Omental fat pad (tissue), 3 donors: ENCODE measurements at regions not wholly inside any gene's neighbourhood (a gene's known extent, or its start where the extent isn't known, plus 50 kb on each side); places are given as distances from the start of the nearest gene placed in this dataset.
"Not testable (repeated sequence)": the region's sequence is repeated elsewhere in the genome, so short reads cannot be mapped to it uniquely, and the experiment has no call there.

Experiments used
- ATAC-seq: fragments of 150-250 bp; one replicate; pipeline ENCODE4 v1.9.1; 2016; ENCODE audit warnings: mild to moderate bottlenecking, moderate library complexity; ENCODE audit not compliant: low FRiP score
- DNase-seq: peaks from one replicate; pipeline ENCODE4 v3.0.0-alpha.2; 2019; ENCODE audit warnings: low spot score
- TF ChIP-seq, protein P1 (sequence below), 3 donors: fragments of 450-650 bp; IDR thresholded peaks; one replicate each; pipeline ENCODE4 v1.5.1; 2016 to 2017; ENCODE audit warnings: antibody characterized with exemption in 3 of 3, mild to moderate bottlenecking in 3 of 3, moderate library complexity in 2 of 3

DNA sequence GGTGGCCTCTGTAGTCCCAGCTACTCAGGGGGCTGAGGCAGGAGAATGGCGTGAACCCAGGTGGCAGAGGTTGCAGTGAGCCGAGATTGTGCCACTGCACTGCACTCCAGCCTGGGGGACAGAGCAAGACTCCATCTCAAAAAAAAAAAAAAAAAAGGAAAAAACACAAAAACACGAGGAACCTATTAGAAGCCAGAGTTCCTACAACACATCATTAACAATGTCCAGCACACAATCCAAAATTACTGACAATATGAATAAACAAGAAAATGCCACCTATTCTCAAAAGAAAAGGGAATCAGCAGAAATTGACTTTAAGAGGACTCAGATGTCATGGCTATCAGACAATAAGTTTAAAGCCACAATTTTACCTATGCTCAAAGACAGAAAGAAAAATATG lies 57.3 kb upstream of the HS3ST3A1 start:
- ATAC-seq, DNase-seq: not testable (repeated sequence)

GRCh38 chr17:13665872-13666635 lies 64.3 kb upstream of the HS3ST3A1 start:
- DNase-seq = no peak
- TF ChIP-seq, protein P1, sequence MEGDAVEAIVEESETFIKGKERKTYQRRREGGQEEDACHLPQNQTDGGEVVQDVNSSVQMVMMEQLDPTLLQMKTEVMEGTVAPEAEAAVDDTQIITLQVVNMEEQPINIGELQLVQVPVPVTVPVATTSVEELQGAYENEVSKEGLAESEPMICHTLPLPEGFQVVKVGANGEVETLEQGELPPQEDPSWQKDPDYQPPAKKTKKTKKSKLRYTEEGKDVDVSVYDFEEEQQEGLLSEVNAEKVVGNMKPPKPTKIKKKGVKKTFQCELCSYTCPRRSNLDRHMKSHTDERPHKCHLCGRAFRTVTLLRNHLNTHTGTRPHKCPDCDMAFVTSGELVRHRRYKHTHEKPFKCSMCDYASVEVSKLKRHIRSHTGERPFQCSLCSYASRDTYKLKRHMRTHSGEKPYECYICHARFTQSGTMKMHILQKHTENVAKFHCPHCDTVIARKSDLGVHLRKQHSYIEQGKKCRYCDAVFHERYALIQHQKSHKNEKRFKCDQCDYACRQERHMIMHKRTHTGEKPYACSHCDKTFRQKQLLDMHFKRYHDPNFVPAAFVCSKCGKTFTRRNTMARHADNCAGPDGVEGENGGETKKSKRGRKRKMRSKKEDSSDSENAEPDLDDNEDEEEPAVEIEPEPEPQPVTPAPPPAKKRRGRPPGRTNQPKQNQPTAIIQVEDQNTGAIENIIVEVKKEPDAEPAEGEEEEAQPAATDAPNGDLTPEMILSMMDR (IDR thresholded peaks at IDR 0.05) = no peak
- ATAC-seq = no peak

DNA sequence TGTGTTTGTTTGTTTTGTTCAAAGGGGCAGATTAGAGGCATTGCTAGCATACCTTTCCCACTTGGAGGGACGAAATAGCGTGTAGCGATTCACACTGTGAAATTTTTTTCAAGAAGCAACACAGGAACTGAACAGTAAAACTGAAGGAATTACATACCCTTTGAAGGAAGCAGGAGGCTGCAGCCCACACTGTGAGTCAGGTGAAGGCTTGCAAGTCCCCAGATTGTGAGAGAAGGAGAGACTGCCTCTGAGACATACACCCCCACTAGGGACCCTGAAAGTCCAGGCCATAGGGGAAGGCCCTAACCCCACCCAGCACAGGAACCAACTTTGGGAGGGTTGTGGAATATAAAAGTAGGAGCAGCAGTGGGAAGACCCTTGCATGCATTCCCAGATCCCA lies 69.6 kb upstream of the HS3ST3A1 start:
- no peak for ATAC-seq
- TF ChIP-seq, protein P1 (IDR thresholded peaks at IDR 0.05) = no peak
- no peak for DNase-seq

DNA sequence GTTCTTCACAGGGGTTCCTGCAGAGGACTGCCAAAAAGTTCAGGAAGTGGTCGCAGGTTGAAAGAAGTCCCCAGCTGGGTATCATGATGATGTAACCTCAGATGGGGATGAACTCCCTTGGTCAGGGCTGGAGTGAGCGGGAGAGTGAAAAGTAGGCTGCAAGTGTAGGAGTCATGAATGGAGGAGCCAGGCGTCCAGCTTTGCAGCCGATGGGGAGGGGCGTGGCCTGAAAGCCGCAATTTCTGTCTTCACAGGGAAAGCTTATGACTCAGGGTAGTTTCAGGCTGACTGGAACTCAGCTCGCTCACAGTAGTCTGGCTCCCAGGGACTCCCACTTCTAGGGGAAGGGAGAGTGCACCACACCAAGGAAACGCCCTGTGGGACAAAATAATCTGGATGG lies 70.0 kb upstream of the HS3ST3A1 start:
- DNase-seq = no peak
- no peak for ATAC-seq
- TF ChIP-seq, protein P1 (IDR thresholded peaks at IDR 0.05) = no peak

DNA sequence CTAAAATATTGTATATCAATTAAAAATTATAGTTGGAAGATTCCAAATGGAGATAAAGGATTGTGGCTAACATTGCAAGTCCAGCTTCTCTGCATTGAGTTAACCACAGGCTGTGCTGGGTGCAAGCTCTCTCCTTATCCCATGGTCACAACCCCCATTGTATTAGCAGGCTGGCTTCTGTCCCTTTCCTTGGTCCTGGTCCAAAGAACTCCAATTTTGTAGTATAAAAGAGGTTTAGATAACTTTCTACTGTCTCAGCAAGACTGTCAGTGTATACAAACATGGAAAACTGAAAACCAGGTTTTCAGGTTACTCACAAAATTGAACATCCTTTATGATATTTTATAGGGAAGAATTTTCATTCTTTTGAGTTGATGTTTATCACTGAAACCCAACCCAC lies 76.6 kb upstream of the HS3ST3A1 start:
- TF ChIP-seq, protein P1 (IDR thresholded peaks at IDR 0.05) = no peak
- no peak for ATAC-seq
- DNase-seq = no peak

DNA sequence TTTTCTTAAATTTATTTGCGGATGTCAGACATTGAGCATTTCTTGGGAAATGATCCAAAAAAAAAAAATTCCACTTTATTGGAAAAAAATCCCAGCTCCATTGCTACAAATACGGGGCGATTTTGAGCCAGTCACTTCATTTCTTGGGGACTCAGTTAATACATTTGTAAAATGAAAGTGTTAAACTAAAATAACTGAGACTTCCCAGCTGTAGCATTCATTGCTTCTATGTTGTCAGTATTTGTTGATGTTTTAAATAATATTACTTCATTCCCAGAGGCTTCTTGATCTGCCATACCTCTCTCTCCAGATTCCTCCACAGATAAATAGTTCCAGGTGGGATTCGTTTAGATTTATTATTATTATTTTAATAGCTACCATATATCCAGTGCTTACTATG lies 77.1 kb upstream of the HS3ST3A1 start:
- ATAC-seq (no peak), DNase-seq (no peak)
- TF ChIP-seq, protein P1 (IDR thresholded peaks at IDR 0.05) = no peak

DNA sequence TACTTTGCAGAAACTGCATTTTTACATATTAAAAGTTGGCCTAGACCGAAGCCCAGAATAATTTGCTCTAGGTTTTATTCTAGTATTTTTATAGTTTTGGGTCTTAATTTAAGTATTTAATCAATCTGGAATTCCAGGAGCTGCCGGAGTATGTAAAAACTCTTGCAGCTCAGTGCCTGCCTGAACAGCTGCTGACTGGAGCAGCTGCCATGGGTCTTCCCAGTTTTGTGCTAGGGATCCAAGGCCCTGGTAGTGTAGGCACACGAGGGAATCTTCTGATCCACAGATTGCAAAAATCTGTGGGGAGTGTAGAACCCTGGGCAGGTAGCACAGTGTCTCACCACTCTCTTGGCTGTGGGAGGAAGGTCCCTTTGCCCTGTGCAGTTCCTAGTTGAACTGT lies 87.0 kb upstream of the HS3ST3A1 start:
- DNase-seq (no peak), ATAC-seq (no peak)
- TF ChIP-seq, protein P1 (IDR thresholded peaks at IDR 0.05) = no peak
